ENCODE measurements at regions not wholly inside any gene's neighbourhood (a gene's known extent, or its start where the extent isn't known, plus 50 kb on each side); places are given as distances from the start of the nearest gene placed in this dataset.

GRCh38 chr1:4140821-4141220 is 240.7 kb upstream of the C1orf174 start:
- H3K27me3 ChIP-seq (ENCODE audit: control insufficient read depth, insufficient read depth, low read length), result no peaks in the 10 kb centered on the region
- H3K4me3 ChIP-seq (ENCODE audit: low read depth, low read length), result no peak overlapping the region
- H3K36me3 ChIP-seq (ENCODE audit: control insufficient read depth, insufficient read depth, low read length), result no peaks in the 10 kb centered on the region
- H3K27ac ChIP-seq, result no peak overlapping the region
- H2AFZ ChIP-seq, result no peak overlapping the region
- no peaks in the 10 kb centered on the region for H3K79me2 ChIP-seq
- no peak overlapping the region for H3K9ac ChIP-seq
- H3K9me3 ChIP-seq (ENCODE audit: control insufficient read depth, low read length), result no peaks in the 10 kb centered on the region
- no peak overlapping the region for H3K4me2 ChIP-seq (ENCODE audit: low read length)
- no peaks in the 10 kb centered on the region for H3K4me1 ChIP-seq
- TF ChIP-seq CTCF (IDR thresholded peaks at IDR 0.05), result no peak

GRCh38 chr1:4144349-4144971 is 244.4 kb upstream of the C1orf174 start:
- Histone ChIP-seq H3K4me2 (ENCODE audit: low read length) (no peak overlapping the region), H3K4me1 (no peaks in the 10 kb centered on the region), H3K9me3 (ENCODE audit: control insufficient read depth, low read length) (no peaks in the 10 kb centered on the region), H3K36me3 (ENCODE audit: control insufficient read depth, insufficient read depth, low read length) (no peaks in the 10 kb centered on the region), H3K9ac (no peak overlapping the region), H3K27me3 (ENCODE audit: control insufficient read depth, insufficient read depth, low read length) (no peaks in the 10 kb centered on the region), H3K27ac (no peak overlapping the region), H2AFZ (no peak overlapping the region), H3K4me3 (ENCODE audit: low read depth, low read length) (no peak overlapping the region), H3K79me2 (no peaks in the 10 kb centered on the region)
- TF ChIP-seq CTCF (IDR thresholded peaks at IDR 0.05), result no peak

- no peaks in the 10 kb centered on the region for H3K36me3 ChIP-seq (ENCODE audit: control insufficient read depth, insufficient read depth, low read length)
- no peak overlapping the region for H3K4me2 ChIP-seq (ENCODE audit: low read length)
- H3K4me3 ChIP-seq (ENCODE audit: low read depth, low read length), result no peak overlapping the region
- no peak overlapping the region for H3K27ac ChIP-seq
- no peaks in the 10 kb centered on the region for H3K79me2 ChIP-seq
- H3K4me1 ChIP-seq, result no peaks in the 10 kb centered on the region
- H3K9ac ChIP-seq, result no peak overlapping the region
- no peaks in the 10 kb centered on the region for H3K27me3 ChIP-seq (ENCODE audit: control insufficient read depth, insufficient read depth, low read length)
- TF ChIP-seq CTCF (IDR thresholded peaks at IDR 0.05), result no peak
- H3K9me3 ChIP-seq (ENCODE audit: control insufficient read depth, low read length), result no peaks in the 10 kb centered on the region
- H2AFZ ChIP-seq, result no peak overlapping the region
Measured at GRCh38 chr1:4146101-4146500, 246.0 kb upstream of the C1orf174 start.

- no peaks in the 10 kb centered on the region for H3K4me1 ChIP-seq
- no peak for TF ChIP-seq CTCF (IDR thresholded peaks at IDR 0.05)
- no peak overlapping the region for H3K27ac ChIP-seq
- no peak overlapping the region for H3K4me2 ChIP-seq (ENCODE audit: low read length)
- H2AFZ ChIP-seq, result no peak overlapping the region
- H3K36me3 ChIP-seq (ENCODE audit: control insufficient read depth, insufficient read depth, low read length), result no peaks in the 10 kb centered on the region
- H3K4me3 ChIP-seq (ENCODE audit: low read depth, low read length), result no peak overlapping the region
- no peaks in the 10 kb centered on the region for H3K27me3 ChIP-seq (ENCODE audit: control insufficient read depth, insufficient read depth, low read length)
- H3K9ac ChIP-seq, result no peak overlapping the region
- no peaks in the 10 kb centered on the region for H3K79me2 ChIP-seq
- no peaks in the 10 kb centered on the region for H3K9me3 ChIP-seq (ENCODE audit: control insufficient read depth, low read length)
Measured at GRCh38 chr1:4146614-4147013, 246.5 kb upstream of the C1orf174 start.

GRCh38 chr1:4147509-4147908 is 247.4 kb upstream of the C1orf174 start:
- H3K4me3 ChIP-seq (ENCODE audit: low read depth, low read length), result no peak overlapping the region
- no peaks in the 10 kb centered on the region for H3K4me1 ChIP-seq
- no peak overlapping the region for H2AFZ ChIP-seq
- no peak overlapping the region for H3K27ac ChIP-seq
- H3K9ac ChIP-seq, result no peak overlapping the region
- no peaks in the 10 kb centered on the region for H3K9me3 ChIP-seq (ENCODE audit: control insufficient read depth, low read length)
- H3K36me3 ChIP-seq (ENCODE audit: control insufficient read depth, insufficient read depth, low read length), result no peaks in the 10 kb centered on the region
- no peak for TF ChIP-seq CTCF (IDR thresholded peaks at IDR 0.05)
- no peaks in the 10 kb centered on the region for H3K79me2 ChIP-seq
- no peak overlapping the region for H3K4me2 ChIP-seq (ENCODE audit: low read length)
- no peaks in the 10 kb centered on the region for H3K27me3 ChIP-seq (ENCODE audit: control insufficient read depth, insufficient read depth, low read length)

Data from parathyroid adenoma (tissue), 2 donors.